Fibroblast of lung (primary cell): ENCODE measurements at regions not wholly inside any gene's neighbourhood (a gene's known extent, or its start where the extent isn't known, plus 50 kb on each side); places are given as distances from the start of the nearest gene placed in this dataset.
"Not testable (repeated sequence)": the region's sequence is repeated elsewhere in the genome, so short reads cannot be mapped to it uniquely, and the experiment has no call there.

ENCODE experiments used
- DNase-seq, 2 donors: peaks; one replicate each; pipeline versions ENCODE4 v3.0.0 to v3.0.0-alpha.2; 2010; ENCODE audit warnings: low read depth in 2 of 2
- H2AFZ ChIP-seq: 2 replicates; pipeline ENCODE4 v1.5.1; 2012; ENCODE audit warnings: low read length, control low read depth, inconsistent platforms
- H3K27ac ChIP-seq: 2 replicates; pipeline ENCODE4 v1.5.1; 2011; ENCODE audit warnings: low read length, control low read depth; ENCODE audit not compliant: insufficient read depth
- H3K27me3 ChIP-seq: 2 replicates; pipeline ENCODE4 v1.5.1; 2011; ENCODE audit warnings: mild to moderate bottlenecking, low read length; ENCODE audit not compliant: control insufficient read depth, insufficient read depth
- H3K36me3 ChIP-seq: 2 replicates; pipeline ENCODE4 v1.5.1; 2011; ENCODE audit warnings: low read length; ENCODE audit not compliant: control insufficient read depth, insufficient read depth
- H3K4me1 ChIP-seq: 2 replicates; pipeline ENCODE4 v1.5.1; 2011; ENCODE audit warnings: low read length; ENCODE audit not compliant: control insufficient read depth, insufficient read depth; ENCODE audit errors: extremely low read depth
- H3K4me2 ChIP-seq: 2 replicates; pipeline ENCODE4 v1.5.1; 2011; ENCODE audit warnings: low read length, control low read depth; ENCODE audit not compliant: insufficient read depth; ENCODE audit errors: extremely low read depth
- H3K4me3 ChIP-seq, 4 experiments: fragments of 200-600 bp in 1 of 4; sonication (generic) in 1 of 4; replicated peaks in 1 of 4; 2 replicates each; pipeline ENCODE4 v1.5.1; 2011 to 2016; ENCODE audit warnings: low read length in 4 of 4, low read depth in 3 of 4, mild to moderate bottlenecking in 3 of 4, control low read depth in 2 of 4, inconsistent platforms in 1 of 4, mixed read lengths in 1 of 4; ENCODE audit not compliant: insufficient read depth in 1 of 4; ENCODE audit errors: control extremely low read depth in 1 of 4
- H3K79me2 ChIP-seq: 2 replicates; pipeline ENCODE4 v1.5.1; 2012; ENCODE audit warnings: mild to moderate bottlenecking, low read length, inconsistent platforms; ENCODE audit not compliant: control insufficient read depth, insufficient read depth
- H3K9ac ChIP-seq: 2 replicates; pipeline ENCODE4 v1.5.1; 2011; ENCODE audit warnings: mild to moderate bottlenecking, low read length, control low read depth; ENCODE audit not compliant: insufficient read depth
- H3K9me3 ChIP-seq: 2 replicates; pipeline ENCODE4 v1.5.1; 2012; ENCODE audit warnings: low read depth, low read length; ENCODE audit not compliant: control insufficient read depth, insufficient read depth
- H4K20me1 ChIP-seq: 2 replicates; pipeline ENCODE4 v1.5.1; 2011; ENCODE audit warnings: low read length; ENCODE audit not compliant: control insufficient read depth, insufficient read depth; ENCODE audit errors: extremely low read depth
- CTCF ChIP-seq, 2 donors: IDR thresholded peaks in 1 of 2; conservative IDR thresholded peaks in 1 of 2; 1 replicate in 1 of 2; 2 replicates in 1 of 2; pipeline ENCODE4 v1.5.1; 2011 to 2012; ENCODE audit warnings: low read length in 2 of 2, control low read depth in 1 of 2, inconsistent platforms in 1 of 2, low read depth in 1 of 2, mild to moderate bottlenecking in 1 of 2
- EZH2 ChIP-seq: IDR thresholded peaks from 2 replicates; pipeline ENCODE4 v1.5.1; 2012; ENCODE audit warnings: low read length, control low read depth, mild to moderate bottlenecking; ENCODE audit errors: missing control alignments

DNA sequence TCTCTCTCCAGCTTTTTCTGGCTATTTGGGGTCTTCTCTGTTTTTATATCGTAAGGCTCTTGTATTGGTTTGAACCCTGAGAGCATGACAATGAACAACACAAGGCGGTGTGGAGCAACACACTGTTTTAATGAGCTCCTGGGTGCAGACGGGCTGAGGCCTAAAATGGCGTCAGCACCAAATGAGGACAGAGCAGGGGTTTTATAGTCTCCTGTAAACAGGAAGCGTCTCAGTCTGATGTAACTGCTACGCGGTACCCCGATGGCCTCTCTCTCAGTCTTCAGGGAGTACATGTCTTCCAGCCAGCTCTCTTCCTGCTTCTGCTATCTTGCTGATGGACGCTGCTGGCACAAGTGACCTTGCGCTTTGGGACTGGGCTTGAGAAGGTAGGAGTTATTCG is 95.9 kb upstream of the CCDC71L start:
- Histone ChIP-seq H3K27me3 (no peaks in the 10 kb centered on the region), H3K79me2 (no peaks in the 10 kb centered on the region), H3K27ac (no peak overlapping the region), H2AFZ (no peak overlapping the region), H3K36me3 (no peaks in the 10 kb centered on the region), H3K9me3 (no peaks in the 10 kb centered on the region), H3K9ac (no peak overlapping the region), H3K4me3 (no peak overlapping the region), H3K4me2 (no peak overlapping the region), H3K4me1 (no peaks in the 10 kb centered on the region), H4K20me1 (no peaks in the 10 kb centered on the region)
- no peak for DNase-seq
- TF ChIP-seq CTCF (conservative IDR thresholded peaks at IDR 0.05 in 1 of 2, IDR thresholded peaks at IDR 0.05 in 1 of 2; ENCODE audit: low read depth in 1 of 2, low read length in 2 of 2) = no peak
- no peak for TF ChIP-seq EZH2

DNA sequence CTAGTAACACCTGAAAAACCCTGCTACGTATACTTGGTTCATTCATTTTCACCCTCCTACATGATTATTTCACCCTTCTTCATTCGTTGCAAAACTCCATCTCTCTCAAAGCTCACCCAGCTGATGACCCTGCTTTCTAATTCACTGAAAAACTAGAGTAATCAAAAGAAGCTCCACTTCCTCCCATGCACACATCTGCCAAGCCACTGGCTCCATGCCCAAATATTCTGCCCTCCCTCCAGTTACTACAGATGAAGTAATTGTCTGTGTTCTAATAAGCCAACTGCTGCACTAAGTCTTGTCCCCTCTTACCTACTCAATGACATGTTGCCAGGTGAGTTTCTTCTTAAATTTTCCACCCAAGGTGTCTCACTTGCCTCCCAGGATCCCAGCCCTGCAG is 96.9 kb upstream of the CCDC71L start:
- Histone ChIP-seq H3K9me3 (no peaks in the 10 kb centered on the region), H3K4me2 (no peak overlapping the region), H4K20me1 (no peaks in the 10 kb centered on the region), H3K27me3 (no peaks in the 10 kb centered on the region), H3K27ac (no peak overlapping the region), H3K9ac (no peak overlapping the region), H3K4me1 (no peaks in the 10 kb centered on the region), H3K36me3 (no peaks in the 10 kb centered on the region), H3K4me3 (no peak overlapping the region), H3K79me2 (no peaks in the 10 kb centered on the region), H2AFZ (no peak overlapping the region)
- no peak for TF ChIP-seq CTCF (conservative IDR thresholded peaks at IDR 0.05 in 1 of 2, IDR thresholded peaks at IDR 0.05 in 1 of 2; ENCODE audit: low read depth in 1 of 2, low read length in 2 of 2)
- no peak for TF ChIP-seq EZH2
- DNase-seq = peak; percentile 50 to 60

DNA sequence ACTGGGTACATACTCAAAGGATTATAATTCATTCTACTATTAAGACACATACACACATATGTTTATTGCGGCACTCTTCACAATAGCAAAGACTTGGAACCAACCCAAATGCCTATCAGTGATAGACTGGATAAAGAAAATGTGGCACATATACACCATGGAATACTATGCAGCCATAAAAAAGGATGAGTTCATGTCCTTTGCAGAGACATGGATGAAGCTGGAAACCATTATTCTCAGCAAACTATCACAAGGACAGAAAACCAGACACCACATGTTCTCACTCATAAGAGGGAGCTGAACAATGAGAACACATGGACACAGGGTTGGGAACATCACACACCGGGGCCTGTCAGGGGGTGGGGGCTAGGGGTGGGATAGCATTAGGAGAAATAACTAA is 101.9 kb upstream of the CCDC71L start:
- H3K27me3 ChIP-seq, H3K36me3 ChIP-seq, H2AFZ ChIP-seq, H4K20me1 ChIP-seq, DNase-seq, H3K9ac ChIP-seq, H3K4me2 ChIP-seq, H3K9me3 ChIP-seq, H3K79me2 ChIP-seq, H3K27ac ChIP-seq, H3K4me3 ChIP-seq, H3K4me1 ChIP-seq: not testable (repeated sequence)

DNA sequence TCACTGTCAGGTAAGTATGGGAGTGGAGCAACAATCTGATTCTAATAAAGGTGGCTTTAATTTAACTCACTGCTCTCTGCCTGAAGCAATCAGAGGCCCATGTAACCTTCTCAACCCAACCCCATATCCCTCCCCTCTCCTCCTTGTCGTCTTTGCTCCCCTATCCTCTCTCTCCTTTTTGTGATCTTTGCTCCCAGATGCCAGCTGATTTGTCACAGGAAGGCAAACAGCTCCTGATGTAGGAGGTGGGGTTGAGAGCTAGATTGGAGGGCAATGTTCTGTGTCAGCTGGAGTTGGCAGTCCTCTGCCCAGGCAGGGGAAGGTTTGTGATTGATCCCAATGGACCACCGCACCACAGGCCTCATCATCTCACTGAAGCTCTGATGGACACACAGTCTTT is 101.4 kb upstream of the PIK3CG start:
- no peaks in the 10 kb centered on the region for H3K79me2 ChIP-seq
- no peak overlapping the region for H3K9ac ChIP-seq
- no peak overlapping the region for H2AFZ ChIP-seq
- no peaks in the 10 kb centered on the region for H3K36me3 ChIP-seq
- peaks cover 13% of the 10 kb centered on the region for H3K4me1 ChIP-seq
- TF ChIP-seq EZH2 = no peak
- TF ChIP-seq CTCF (conservative IDR thresholded peaks at IDR 0.05 in 1 of 2, IDR thresholded peaks at IDR 0.05 in 1 of 2; ENCODE audit: low read depth in 1 of 2, low read length in 2 of 2) = no peak
- no peak overlapping the region for H3K4me3 ChIP-seq
- no peak overlapping the region for H3K4me2 ChIP-seq
- H3K9me3 ChIP-seq = no peaks in the 10 kb centered on the region
- no peaks in the 10 kb centered on the region for H4K20me1 ChIP-seq
- no peak overlapping the region for H3K27ac ChIP-seq
- no peaks in the 10 kb centered on the region for H3K27me3 ChIP-seq
- no peak for DNase-seq
